Spleen (tissue), 7 donors: ENCODE measurements at regions not wholly inside any gene's neighbourhood (a gene's known extent, or its start where the extent isn't known, plus 50 kb on each side); places are given as distances from the start of the nearest gene placed in this dataset.

Experiments
- CTCF ChIP-seq, 11 experiments: fragments of 200-600 bp in 7 of 11; fragments of 450-650 bp in 4 of 11; sonication (generic) in 4 of 11; IDR thresholded peaks in 8 of 11; conservative IDR thresholded peaks in 3 of 11; 1 replicate in 7 of 11; 2 replicates in 4 of 11; pipeline versions ENCODE4 v1.4.0 to v1.8.0; 2016 to 2021; ENCODE audit warnings: antibody characterized with exemption in 11 of 11, inconsistent platforms in 4 of 11, mild to moderate bottlenecking in 1 of 11
- POLR2AphosphoS5 ChIP-seq, 3 donors: sonication (generic); formaldehyde crosslinking; IDR thresholded peaks; one replicate each; pipeline ENCODE4 v1.5.1; 2017; ENCODE audit warnings: antibody characterized with exemption in 3 of 3
- donor health status: DM: no; HTN: no; CAD: no; lungs with moderate emphysema.
- donor health status: DM: no; HTN: no; CAD: no.
- donor health status: DM: no; HTN: no; CAD: no.

- TF ChIP-seq CTCF (IDR thresholded peaks at IDR 0.05 in 8 of 11, conservative IDR thresholded peaks at IDR 0.05 in 3 of 11), result no peak
- peak in 1 of 3 donors; percentile 19 for TF ChIP-seq POLR2AphosphoS5 (IDR thresholded peaks at IDR 0.05)
Observed at GRCh38 chr16:85390511-85391174, 222.5 kb upstream of the GSE1 start.
